ENCODE measurements at regions not wholly inside any gene's neighbourhood (a gene's known extent, or its start where the extent isn't known, plus 50 kb on each side); places are given as distances from the start of the nearest gene placed in this dataset.

DNA sequence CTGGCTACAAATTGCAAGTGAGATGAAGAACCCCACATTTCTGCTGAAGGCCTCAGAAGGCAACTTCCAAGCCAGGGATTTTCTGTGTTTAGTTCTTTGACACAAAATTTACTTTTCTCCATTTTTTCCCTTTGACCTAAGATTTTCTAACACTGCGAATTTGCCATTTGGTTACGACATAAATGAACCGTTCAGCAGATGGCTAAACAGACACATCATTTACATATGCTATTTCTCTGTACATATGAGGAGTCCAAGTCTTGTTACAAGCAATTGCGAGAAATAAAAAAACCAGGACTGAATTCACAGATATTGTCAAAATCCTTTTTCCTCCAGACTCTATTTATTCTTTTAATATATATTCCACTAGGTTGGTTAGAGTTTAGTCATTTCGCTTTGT is 978.6 kb downstream of the NLGN4X start:
- CTCF ChIA-PET = no interaction called here
- TF ChIP-seq, protein P1, sequence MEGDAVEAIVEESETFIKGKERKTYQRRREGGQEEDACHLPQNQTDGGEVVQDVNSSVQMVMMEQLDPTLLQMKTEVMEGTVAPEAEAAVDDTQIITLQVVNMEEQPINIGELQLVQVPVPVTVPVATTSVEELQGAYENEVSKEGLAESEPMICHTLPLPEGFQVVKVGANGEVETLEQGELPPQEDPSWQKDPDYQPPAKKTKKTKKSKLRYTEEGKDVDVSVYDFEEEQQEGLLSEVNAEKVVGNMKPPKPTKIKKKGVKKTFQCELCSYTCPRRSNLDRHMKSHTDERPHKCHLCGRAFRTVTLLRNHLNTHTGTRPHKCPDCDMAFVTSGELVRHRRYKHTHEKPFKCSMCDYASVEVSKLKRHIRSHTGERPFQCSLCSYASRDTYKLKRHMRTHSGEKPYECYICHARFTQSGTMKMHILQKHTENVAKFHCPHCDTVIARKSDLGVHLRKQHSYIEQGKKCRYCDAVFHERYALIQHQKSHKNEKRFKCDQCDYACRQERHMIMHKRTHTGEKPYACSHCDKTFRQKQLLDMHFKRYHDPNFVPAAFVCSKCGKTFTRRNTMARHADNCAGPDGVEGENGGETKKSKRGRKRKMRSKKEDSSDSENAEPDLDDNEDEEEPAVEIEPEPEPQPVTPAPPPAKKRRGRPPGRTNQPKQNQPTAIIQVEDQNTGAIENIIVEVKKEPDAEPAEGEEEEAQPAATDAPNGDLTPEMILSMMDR (IDR thresholded peaks at IDR 0.05; ENCODE audit: unreplicated experiment) = no peak
- Mint-ChIP-seq H3K4me1 (ENCODE audit: low read depth, unreplicated experiment) (no peaks in the 10 kb centered on the region), H3K27ac (ENCODE audit: unreplicated experiment) (no peak overlapping the region), H3K4me3 (ENCODE audit: low read depth, unreplicated experiment) (no peak overlapping the region), H3K36me3 (ENCODE audit: insufficient read depth, unreplicated experiment) (no peaks in the 10 kb centered on the region), H3K27me3 (ENCODE audit: unreplicated experiment) (no peaks in the 10 kb centered on the region), H3K9me3 (ENCODE audit: low read depth, unreplicated experiment) (peaks cover 4% of the 10 kb centered on the region)
- intact Hi-C loops (cut with micrococcal nuclease; ENCODE audit: unreplicated experiment) = no loop called here
- no TSS peak for BruUV-seq (replicated peaks)
- DNase-seq = no peak

DNA sequence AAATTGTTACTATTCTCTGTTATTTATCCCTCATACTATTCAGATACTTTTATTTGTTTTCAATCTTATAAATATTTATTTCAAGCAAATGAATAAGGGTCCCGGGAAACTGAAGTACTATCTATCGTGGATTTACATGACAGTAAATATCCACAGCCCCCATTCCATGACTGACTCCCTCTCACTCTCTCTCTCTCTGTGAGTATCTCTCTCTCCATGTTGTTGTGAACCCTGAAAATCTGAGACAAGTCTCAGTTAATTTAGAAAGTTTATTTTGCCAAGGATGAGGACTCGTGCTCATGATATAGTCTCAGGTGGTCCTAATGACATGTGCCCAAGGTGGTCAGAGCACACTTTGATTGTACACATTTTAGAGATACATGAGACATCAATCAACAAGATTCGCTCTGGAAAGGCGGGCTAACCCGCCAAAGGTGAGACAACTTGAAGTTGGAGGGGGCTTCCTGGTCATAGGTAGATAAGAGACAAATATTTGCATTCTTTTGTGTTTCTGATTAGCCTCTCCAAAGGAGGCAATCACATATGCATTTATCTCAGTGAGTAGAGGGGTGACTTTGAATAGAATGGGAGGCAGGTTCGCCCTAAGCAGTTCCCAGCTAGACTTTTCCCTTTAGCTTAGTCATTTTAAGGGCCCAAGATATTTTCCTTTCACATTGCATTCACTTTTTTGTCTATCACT is 986.4 kb downstream of the NLGN4X start:
- no peaks in the 10 kb centered on the region for H3K4me1 Mint-ChIP-seq (ENCODE audit: low read depth, unreplicated experiment)
- H3K9me3 Mint-ChIP-seq (ENCODE audit: low read depth, unreplicated experiment) = peaks cover 7% of the 10 kb centered on the region
- H3K27ac Mint-ChIP-seq (ENCODE audit: unreplicated experiment) = no peak overlapping the region
- CTCF ChIA-PET = no interaction called here
- no peaks in the 10 kb centered on the region for H3K27me3 Mint-ChIP-seq (ENCODE audit: unreplicated experiment)
- DNase-seq = no peak
- no peak overlapping the region for H3K4me3 Mint-ChIP-seq (ENCODE audit: low read depth, unreplicated experiment)
- TF ChIP-seq, protein P1 (IDR thresholded peaks at IDR 0.05; ENCODE audit: unreplicated experiment) = no peak
- intact Hi-C loops (cut with micrococcal nuclease; ENCODE audit: unreplicated experiment) = no loop called here
- no TSS peak for BruUV-seq (replicated peaks)
- no peaks in the 10 kb centered on the region for H3K36me3 Mint-ChIP-seq (ENCODE audit: insufficient read depth, unreplicated experiment)

DNA sequence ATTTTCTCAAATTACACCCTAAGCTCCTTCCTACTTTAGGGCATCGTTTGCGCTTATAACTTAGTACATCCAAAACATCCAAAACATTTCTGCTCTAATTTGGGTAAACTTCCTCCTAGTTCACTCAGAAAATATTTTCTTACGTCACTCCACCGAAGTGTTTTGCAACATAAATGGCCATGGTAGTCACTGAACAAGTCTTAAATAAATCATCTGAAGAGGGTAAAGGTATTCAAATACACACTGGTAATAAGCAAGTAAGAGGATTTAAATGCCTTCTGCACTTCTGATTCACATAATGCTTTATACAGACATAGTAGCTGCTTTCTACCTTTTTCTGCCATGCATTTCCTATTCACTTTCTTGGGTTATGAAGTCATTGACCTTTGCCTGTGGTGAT is 991.9 kb downstream of the NLGN4X start:
- no TSS peak for BruUV-seq (replicated peaks)
- H3K27me3 Mint-ChIP-seq (ENCODE audit: unreplicated experiment) = no peaks in the 10 kb centered on the region
- no peaks in the 10 kb centered on the region for H3K4me1 Mint-ChIP-seq (ENCODE audit: low read depth, unreplicated experiment)
- intact Hi-C loops (cut with micrococcal nuclease; ENCODE audit: unreplicated experiment) = no loop called here
- TF ChIP-seq, protein P1 (IDR thresholded peaks at IDR 0.05; ENCODE audit: unreplicated experiment) = no peak
- H3K36me3 Mint-ChIP-seq (ENCODE audit: insufficient read depth, unreplicated experiment) = no peaks in the 10 kb centered on the region
- CTCF ChIA-PET = no interaction called here
- peaks cover 6% of the 10 kb centered on the region for H3K9me3 Mint-ChIP-seq (ENCODE audit: low read depth, unreplicated experiment)
- no peak overlapping the region for H3K27ac Mint-ChIP-seq (ENCODE audit: unreplicated experiment)
- H3K4me3 Mint-ChIP-seq (ENCODE audit: low read depth, unreplicated experiment) = no peak overlapping the region
- DNase-seq = no peak

DNA sequence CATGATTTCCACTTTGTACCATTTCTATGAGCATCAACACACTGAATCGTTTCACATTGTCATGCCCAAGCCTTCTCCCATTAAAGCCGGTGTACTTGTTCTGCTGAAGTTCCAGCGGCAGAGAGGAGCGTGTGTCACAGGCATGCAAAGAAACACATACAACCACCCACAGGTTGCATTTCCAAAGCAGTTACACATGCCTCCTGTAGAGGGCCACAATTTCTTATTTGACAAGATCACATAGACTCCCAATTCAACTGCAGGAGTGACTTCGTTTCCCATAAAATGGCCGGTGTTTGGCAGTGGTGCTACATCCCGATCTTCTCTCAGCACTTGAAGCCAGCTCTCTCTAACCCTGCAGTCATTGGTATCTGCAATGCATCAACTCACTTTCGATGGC is 992.6 kb downstream of the NLGN4X start:
- Mint-ChIP-seq H3K4me1 (ENCODE audit: low read depth, unreplicated experiment) (no peaks in the 10 kb centered on the region), H3K36me3 (ENCODE audit: insufficient read depth, unreplicated experiment) (no peaks in the 10 kb centered on the region), H3K27ac (ENCODE audit: unreplicated experiment) (no peak overlapping the region), H3K4me3 (ENCODE audit: low read depth, unreplicated experiment) (no peak overlapping the region), H3K27me3 (ENCODE audit: unreplicated experiment) (no peaks in the 10 kb centered on the region), H3K9me3 (ENCODE audit: low read depth, unreplicated experiment) (peaks cover 6% of the 10 kb centered on the region)
- TF ChIP-seq, protein P1 (IDR thresholded peaks at IDR 0.05; ENCODE audit: unreplicated experiment) = no peak
- CTCF ChIA-PET = no interaction called here
- no peak for DNase-seq
- no TSS peak for BruUV-seq (replicated peaks)
- intact Hi-C loops (cut with micrococcal nuclease; ENCODE audit: unreplicated experiment) = no loop called here

Data from Calu3 (cell line).